Astrocyte of the spinal cord (primary cell): ENCODE measurements at regions not wholly inside any gene's neighbourhood (a gene's known extent, or its start where the extent isn't known, plus 50 kb on each side); places are given as distances from the start of the nearest gene placed in this dataset.

Source experiments
- DNase-seq: peaks from one replicate; pipeline ENCODE4 v3.0.0; 2011; ENCODE audit warnings: low read depth, low spot score
- H3K4me3 ChIP-seq: 2 replicates; pipeline ENCODE4 v1.5.1; 2011; ENCODE audit warnings: low read depth, mild to moderate bottlenecking, low read length, moderate library complexity
- CTCF ChIP-seq: IDR thresholded peaks from 2 replicates; pipeline ENCODE4 v1.5.1; 2012; ENCODE audit warnings: low read depth, mild to moderate bottlenecking, low read length, inconsistent platforms
- in situ Hi-C: cut with HindIII; loops from 2 replicates; pipeline ENCODE4 v1.10.0; 2017; ENCODE audit warnings: low sequenced_read_pairs

GRCh38 chr5:174837919-174838902 lies 113.8 kb downstream of the MSX2 start:
- no peak overlapping the region for H3K4me3 ChIP-seq
- peak; percentile 23 for DNase-seq
- in situ Hi-C loops, result no loop called here
- TF ChIP-seq CTCF, result no peak

DNA sequence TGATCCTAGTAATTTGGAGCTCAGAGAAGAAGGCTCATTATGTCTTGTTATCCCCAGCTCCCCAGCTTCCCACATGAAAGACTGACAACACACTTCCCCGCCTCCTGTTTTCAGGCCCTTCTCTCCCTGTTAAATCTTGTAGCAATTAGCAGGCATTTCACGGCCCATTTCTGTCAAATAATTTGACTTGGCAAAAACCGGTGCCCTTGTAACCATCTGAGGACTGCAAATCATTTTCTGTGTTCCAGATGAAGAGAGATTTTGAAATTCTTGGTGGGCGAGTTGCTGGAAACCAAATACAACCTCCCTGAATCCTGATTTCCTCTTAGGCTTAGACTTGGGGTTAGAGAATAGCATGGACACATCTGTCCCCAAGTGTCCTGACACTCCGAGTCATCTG lies 109.7 kb downstream of the MSX2 start:
- H3K4me3 ChIP-seq, result no peak overlapping the region
- DNase-seq, result no peak
- no peak for TF ChIP-seq CTCF
- in situ Hi-C loops, result no loop called here

GRCh38 chr5:174832811-174833210 lies 108.4 kb downstream of the MSX2 start:
- no peak for TF ChIP-seq CTCF
- in situ Hi-C loops, result no loop called here
- no peak overlapping the region for H3K4me3 ChIP-seq
- no peak for DNase-seq

- no peak for TF ChIP-seq CTCF
- in situ Hi-C loops, result no loop called here
- no peak for DNase-seq
- no peak overlapping the region for H3K4me3 ChIP-seq
Measured at GRCh38 chr5:174832025-174832424, 107.6 kb downstream of the MSX2 start.

DNA sequence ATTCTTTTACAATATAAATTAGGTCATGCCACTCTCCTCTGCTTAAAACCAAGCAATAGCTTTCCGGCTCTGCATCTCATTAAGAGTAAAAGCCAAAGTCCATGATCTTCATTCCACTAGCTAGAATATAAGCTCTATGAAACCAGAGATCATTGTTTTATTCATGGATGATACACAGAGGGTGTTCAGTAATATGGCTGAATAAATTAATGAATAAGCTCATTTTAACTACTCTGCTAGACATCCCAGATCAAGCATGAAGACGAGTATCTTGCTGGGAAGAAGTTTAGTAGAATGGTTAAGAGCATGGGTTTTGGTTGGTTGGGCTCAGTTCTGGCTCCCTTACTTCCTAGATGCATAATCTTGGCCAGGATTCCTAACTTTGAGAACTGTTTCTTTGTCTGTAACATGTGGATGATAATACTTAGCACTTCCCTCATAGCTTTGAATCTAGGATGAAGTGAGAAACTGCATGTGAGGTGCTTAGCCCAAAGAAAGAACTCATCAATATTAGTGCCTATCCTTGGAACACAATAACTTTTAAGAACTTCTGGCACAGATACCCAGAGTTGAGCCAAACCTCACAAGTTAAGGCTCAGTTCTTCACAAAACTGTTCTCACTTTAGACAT lies 106.8 kb downstream of the MSX2 start:
- in situ Hi-C loops, result no loop called here
- no peak for TF ChIP-seq CTCF
- no peak overlapping the region for H3K4me3 ChIP-seq
- DNase-seq, result no peak

- no peak for DNase-seq
- in situ Hi-C loops, result no loop called here
- no peak overlapping the region for H3K4me3 ChIP-seq
- TF ChIP-seq CTCF, result no peak
Measured at GRCh38 chr5:174829511-174829864, 105.1 kb downstream of the MSX2 start.
